ENCODE measurements at regions not wholly inside any gene's neighbourhood (a gene's known extent, or its start where the extent isn't known, plus 50 kb on each side); places are given as distances from the start of the nearest gene placed in this dataset.

DNA sequence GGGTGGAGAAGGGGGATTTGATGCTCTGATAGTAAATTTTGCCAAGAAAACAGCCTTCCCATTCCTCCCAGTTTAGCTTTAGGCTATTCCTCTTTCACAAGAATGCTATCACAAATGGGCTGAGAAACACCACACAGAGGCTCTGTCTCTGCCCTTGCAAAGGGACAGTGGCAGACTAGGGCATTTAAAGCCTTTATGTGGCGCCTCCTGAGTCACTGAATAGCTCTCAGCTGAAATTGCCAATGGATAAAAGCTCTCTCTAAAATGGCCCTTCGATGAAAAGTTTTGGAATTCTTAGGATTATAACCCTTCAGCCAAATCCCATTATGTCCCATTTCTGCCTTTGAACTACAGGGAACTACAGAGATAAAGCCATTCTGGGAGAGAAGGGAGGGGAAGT lies 1000.4 kb downstream of the ADGRL2 start:
- Histone ChIP-seq H3K36me3 (no peaks in the 10 kb centered on the region), H3K27me3 (replicated peaks; ENCODE audit: insufficient read depth) (no peaks in the 10 kb centered on the region), H3K9me3 (no peaks in the 10 kb centered on the region), H3K4me3 (no peak overlapping the region), H3K27ac (no peak overlapping the region), H3K4me1 (ENCODE audit: control insufficient read depth in 1 of 2, low read depth in 2 of 2) (no peaks in the 10 kb centered on the region)
- TF ChIP-seq, protein P1, sequence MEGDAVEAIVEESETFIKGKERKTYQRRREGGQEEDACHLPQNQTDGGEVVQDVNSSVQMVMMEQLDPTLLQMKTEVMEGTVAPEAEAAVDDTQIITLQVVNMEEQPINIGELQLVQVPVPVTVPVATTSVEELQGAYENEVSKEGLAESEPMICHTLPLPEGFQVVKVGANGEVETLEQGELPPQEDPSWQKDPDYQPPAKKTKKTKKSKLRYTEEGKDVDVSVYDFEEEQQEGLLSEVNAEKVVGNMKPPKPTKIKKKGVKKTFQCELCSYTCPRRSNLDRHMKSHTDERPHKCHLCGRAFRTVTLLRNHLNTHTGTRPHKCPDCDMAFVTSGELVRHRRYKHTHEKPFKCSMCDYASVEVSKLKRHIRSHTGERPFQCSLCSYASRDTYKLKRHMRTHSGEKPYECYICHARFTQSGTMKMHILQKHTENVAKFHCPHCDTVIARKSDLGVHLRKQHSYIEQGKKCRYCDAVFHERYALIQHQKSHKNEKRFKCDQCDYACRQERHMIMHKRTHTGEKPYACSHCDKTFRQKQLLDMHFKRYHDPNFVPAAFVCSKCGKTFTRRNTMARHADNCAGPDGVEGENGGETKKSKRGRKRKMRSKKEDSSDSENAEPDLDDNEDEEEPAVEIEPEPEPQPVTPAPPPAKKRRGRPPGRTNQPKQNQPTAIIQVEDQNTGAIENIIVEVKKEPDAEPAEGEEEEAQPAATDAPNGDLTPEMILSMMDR (IDR thresholded peaks at IDR 0.05) = no peak
- DNase-seq (ENCODE audit: low spot score) (no peak), ATAC-seq (ENCODE audit: insufficient number of reproducible peaks, low FRiP score, low read depth) (no peak)

DNA sequence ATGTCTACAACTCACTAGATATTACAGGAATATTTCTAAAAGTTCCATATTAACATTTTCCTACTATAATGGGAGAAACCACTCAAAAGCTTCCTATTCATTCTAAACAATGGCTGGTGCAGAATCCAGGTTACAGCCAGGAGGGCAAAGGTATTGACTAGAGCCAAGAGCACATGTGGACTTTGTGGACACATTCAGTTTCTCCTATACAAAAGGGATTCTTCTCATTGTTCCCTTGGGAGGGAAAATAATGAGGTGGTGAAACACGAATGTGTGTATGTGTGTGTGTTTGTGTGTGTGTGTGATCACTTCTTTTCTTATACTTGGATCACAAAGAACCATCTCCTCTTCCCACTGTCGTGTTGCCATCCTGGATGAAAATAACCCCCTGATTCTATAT lies 1000.0 kb downstream of the ADGRL2 start:
- no peak for DNase-seq (ENCODE audit: low spot score)
- Histone ChIP-seq H3K27ac (no peak overlapping the region), H3K27me3 (replicated peaks; ENCODE audit: insufficient read depth) (no peaks in the 10 kb centered on the region), H3K4me1 (ENCODE audit: control insufficient read depth in 1 of 2, low read depth in 2 of 2) (no peaks in the 10 kb centered on the region), H3K4me3 (no peak overlapping the region), H3K9me3 (no peaks in the 10 kb centered on the region), H3K36me3 (no peaks in the 10 kb centered on the region)
- TF ChIP-seq, protein P1 (IDR thresholded peaks at IDR 0.05) = no peak
- ATAC-seq (ENCODE audit: insufficient number of reproducible peaks, low FRiP score, low read depth) = no peak

DNA sequence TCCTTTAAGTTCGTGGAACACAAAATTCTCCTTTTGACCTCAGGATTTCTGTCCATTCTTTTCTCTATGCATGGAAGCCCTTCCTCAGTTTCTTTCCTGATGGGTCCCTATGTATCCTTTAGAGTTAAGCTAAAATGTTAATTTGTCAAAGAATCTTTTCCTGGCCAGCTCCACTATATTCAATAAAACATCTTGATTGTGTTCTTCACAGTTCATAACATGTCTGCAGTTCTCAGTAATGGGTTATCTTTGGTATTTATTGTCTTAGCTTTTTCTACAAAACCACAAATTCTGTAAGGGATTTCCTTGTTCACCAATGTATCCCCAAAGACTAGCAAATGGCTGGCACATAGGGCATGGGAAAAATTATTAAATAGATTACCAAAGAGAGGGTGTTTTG lies 998.5 kb downstream of the ADGRL2 start:
- no peaks in the 10 kb centered on the region for H3K27me3 ChIP-seq (replicated peaks; ENCODE audit: insufficient read depth)
- TF ChIP-seq, protein P1 (IDR thresholded peaks at IDR 0.05) = no peak
- no peak for ATAC-seq (ENCODE audit: insufficient number of reproducible peaks, low FRiP score, low read depth)
- no peaks in the 10 kb centered on the region for H3K9me3 ChIP-seq
- no peaks in the 10 kb centered on the region for H3K4me1 ChIP-seq (ENCODE audit: control insufficient read depth in 1 of 2, low read depth in 2 of 2)
- no peak overlapping the region for H3K4me3 ChIP-seq
- H3K27ac ChIP-seq = no peak overlapping the region
- DNase-seq (ENCODE audit: low spot score) = no peak
- no peaks in the 10 kb centered on the region for H3K36me3 ChIP-seq

DNA sequence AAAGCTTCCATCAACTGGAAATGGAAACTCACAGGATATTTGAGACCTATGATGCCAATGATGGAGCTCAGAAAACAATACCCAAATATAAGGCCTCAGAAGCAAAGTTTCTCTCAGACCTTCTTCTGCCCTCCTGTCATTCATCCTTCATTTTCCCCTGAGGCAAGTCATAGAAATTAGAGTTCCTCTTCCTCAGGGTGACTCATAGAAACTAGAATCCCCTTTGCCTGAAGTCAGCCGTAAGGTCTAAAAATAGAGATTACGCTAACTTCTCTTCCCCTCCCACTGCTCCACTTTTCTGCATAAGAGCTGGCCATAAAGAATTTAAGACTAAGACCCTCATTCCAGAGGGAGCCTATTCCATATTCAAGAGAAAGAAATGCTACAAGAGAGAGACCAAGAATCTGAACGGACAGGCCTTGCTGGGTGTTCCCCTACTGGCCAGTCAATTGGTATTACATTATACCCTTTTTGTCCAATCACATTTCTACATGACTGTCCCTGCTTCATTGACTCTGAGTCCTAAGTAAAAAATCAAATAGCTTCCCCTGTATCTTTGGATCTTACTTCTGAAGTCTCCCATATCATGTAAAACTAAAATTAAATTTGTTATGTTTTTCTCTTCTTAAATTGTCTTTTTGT lies 994.9 kb downstream of the ADGRL2 start:
- H3K36me3 ChIP-seq = no peaks in the 10 kb centered on the region
- TF ChIP-seq, protein P1 (IDR thresholded peaks at IDR 0.05) = no peak
- H3K27me3 ChIP-seq (replicated peaks; ENCODE audit: insufficient read depth) = no peaks in the 10 kb centered on the region
- H3K9me3 ChIP-seq = no peaks in the 10 kb centered on the region
- H3K4me1 ChIP-seq (ENCODE audit: control insufficient read depth in 1 of 2, low read depth in 2 of 2) = no peaks in the 10 kb centered on the region
- no peak overlapping the region for H3K4me3 ChIP-seq
- H3K27ac ChIP-seq = no peak overlapping the region
- DNase-seq (ENCODE audit: low spot score) (no peak), ATAC-seq (ENCODE audit: insufficient number of reproducible peaks, low FRiP score, low read depth) (no peak)

DNA sequence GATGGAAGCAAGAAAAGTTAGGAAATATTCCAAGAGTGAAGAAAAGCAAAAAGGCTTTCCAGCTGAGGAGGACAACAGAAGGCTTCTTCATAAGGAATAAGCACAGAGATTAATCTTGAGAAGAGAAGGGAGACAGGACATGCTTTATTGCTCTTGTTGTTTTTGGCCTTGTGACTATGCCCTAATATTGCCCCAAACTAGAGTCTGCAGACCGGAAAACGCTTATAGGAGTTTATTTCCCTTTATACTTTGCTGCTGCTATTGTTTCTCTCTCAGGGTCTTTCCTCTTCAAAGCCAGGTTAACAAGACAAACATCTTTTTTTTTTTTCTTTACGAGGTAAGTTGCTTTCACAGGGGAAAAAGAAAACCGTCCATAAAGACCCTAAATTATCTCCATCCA lies 991.4 kb downstream of the ADGRL2 start:
- no peaks in the 10 kb centered on the region for H3K9me3 ChIP-seq
- H3K27me3 ChIP-seq (replicated peaks; ENCODE audit: insufficient read depth) = no peaks in the 10 kb centered on the region
- H3K4me1 ChIP-seq (ENCODE audit: control insufficient read depth in 1 of 2, low read depth in 2 of 2) = no peaks in the 10 kb centered on the region
- no peak for DNase-seq (ENCODE audit: low spot score)
- no peak overlapping the region for H3K4me3 ChIP-seq
- TF ChIP-seq, protein P1 (IDR thresholded peaks at IDR 0.05) = no peak
- H3K27ac ChIP-seq = no peak overlapping the region
- no peaks in the 10 kb centered on the region for H3K36me3 ChIP-seq
- no peak for ATAC-seq (ENCODE audit: insufficient number of reproducible peaks, low FRiP score, low read depth)

All from thoracic aorta (tissue), 2 donors.